SK-N-SH treated with all-trans-retinoic acid at 6 μM for 48 hours (cell line): ENCODE measurements at regions not wholly inside any gene's neighbourhood (a gene's known extent, or its start where the extent isn't known, plus 50 kb on each side); places are given as distances from the start of the nearest gene placed in this dataset.

ENCODE experiments used
- ATAC-seq: fragments of 200-7000 bp; cut with Tn5 transposase; 3 replicates; pipeline ENCODE4 v1.9.1; 2020; ENCODE audit warnings: mild to moderate bottlenecking, moderate library complexity
- ARNTL ChIP-seq: fragments of 450-650 bp; formaldehyde crosslinking; IDR thresholded peaks from 2 replicates; pipeline ENCODE4 v1.5.0; 2020; ENCODE audit warnings: low read depth, mild to moderate bottlenecking, moderate library complexity, borderline replicate concordance
- CSDC2 ChIP-seq: fragments of 250-450 bp; sonication (Bioruptor Pico); IDR thresholded peaks from 2 replicates; pipeline ENCODE4 v1.5.0; 2020; ENCODE audit warnings: mild to moderate bottlenecking, moderate library complexity
- ESRRG ChIP-seq: fragments of 250-450 bp; sonication (Bioruptor Pico); IDR thresholded peaks from 2 replicates; pipeline ENCODE4 v1.6.1; 2021; ENCODE audit warnings: mild to moderate bottlenecking
- GLIS3 ChIP-seq: fragments of 250-450 bp; sonication (Bioruptor Pico); IDR thresholded peaks from 2 replicates; pipeline ENCODE4 v1.5.0; 2020; ENCODE audit warnings: mild to moderate bottlenecking, moderate library complexity
- ISL1 ChIP-seq: fragments of 250-450 bp; sonication (Bioruptor Pico); IDR thresholded peaks from 2 replicates; pipeline ENCODE4 v2.1.2; 2022; ENCODE audit warnings: mild to moderate bottlenecking, moderate library complexity
- OSR1 ChIP-seq: fragments of 250-450 bp; sonication (Bioruptor Pico); IDR thresholded peaks from 2 replicates; pipeline ENCODE4 v1.8.0; 2022; ENCODE audit warnings: moderate library complexity, mild to moderate bottlenecking, inconsistent platforms
- PPARA ChIP-seq: fragments of 250-450 bp; sonication (Bioruptor Pico); IDR thresholded peaks from 2 replicates; pipeline ENCODE4 v1.5.0; 2020; ENCODE audit warnings: mild to moderate bottlenecking, borderline replicate concordance
- RARB ChIP-seq: fragments of 250-450 bp; sonication (Bioruptor Pico); IDR thresholded peaks from 2 replicates; pipeline ENCODE4 v1.8.0; 2021; ENCODE audit warnings: mild to moderate bottlenecking, moderate library complexity
- SNAI2 ChIP-seq: fragments of 250-450 bp; sonication (Bioruptor Pico); IDR thresholded peaks from 2 replicates; pipeline ENCODE4 v1.5.0; 2020; ENCODE audit warnings: mild to moderate bottlenecking, moderate library complexity
- TOX ChIP-seq: fragments of 250-450 bp; sonication (Bioruptor Pico); IDR thresholded peaks from 2 replicates; pipeline ENCODE4 v1.8.0; 2021; ENCODE audit warnings: mild to moderate bottlenecking, moderate library complexity, borderline replicate concordance
- ZC3H10 ChIP-seq: fragments of 250-450 bp; sonication (Bioruptor Pico); IDR thresholded peaks from 2 replicates; pipeline ENCODE4 v1.5.1; 2021; ENCODE audit warnings: mild to moderate bottlenecking, moderate library complexity
- ZFP30 ChIP-seq: fragments of 450-650 bp; formaldehyde crosslinking; IDR thresholded peaks from 2 replicates; pipeline ENCODE4 v1.5.0; 2022; ENCODE audit warnings: mild to moderate bottlenecking, moderate library complexity
- ZNF565 ChIP-seq: fragments of 450-650 bp; formaldehyde crosslinking; conservative IDR thresholded peaks from 2 replicates; pipeline ENCODE4 v1.5.0; 2020; ENCODE audit warnings: low read depth, mild to moderate bottlenecking, moderate library complexity
- ZNF8 ChIP-seq: fragments of 450-650 bp; formaldehyde crosslinking; IDR thresholded peaks from 2 replicates; pipeline ENCODE4 v1.5.0; 2020; ENCODE audit warnings: mild to moderate bottlenecking, moderate library complexity
- TF ChIP-seq, protein P1 (sequence below): fragments of 250-450 bp; sonication (Bioruptor Pico); IDR thresholded peaks from 2 replicates; pipeline ENCODE4 v1.5.1; 2020; ENCODE audit warnings: low read depth, mild to moderate bottlenecking, moderate library complexity
- TF ChIP-seq, protein P2 (sequence below): fragments of 250-450 bp; sonication (Bioruptor Pico); IDR thresholded peaks from 2 replicates; pipeline ENCODE4 v1.5.0; 2020; ENCODE audit warnings: mild to moderate bottlenecking, moderate library complexity
- TF ChIP-seq, protein P3 (sequence below): fragments of 250-450 bp; sonication (Bioruptor Pico); IDR thresholded peaks from 2 replicates; pipeline ENCODE4 v1.8.0; 2020; ENCODE audit warnings: mild to moderate bottlenecking, moderate library complexity, borderline replicate concordance
- TF ChIP-seq, protein P4 (sequence below): fragments of 250-450 bp; sonication (Bioruptor Pico); IDR thresholded peaks from 2 replicates; pipeline ENCODE4 v1.8.0; 2021; ENCODE audit warnings: low read depth, mild to moderate bottlenecking, moderate library complexity, borderline replicate concordance

DNA sequence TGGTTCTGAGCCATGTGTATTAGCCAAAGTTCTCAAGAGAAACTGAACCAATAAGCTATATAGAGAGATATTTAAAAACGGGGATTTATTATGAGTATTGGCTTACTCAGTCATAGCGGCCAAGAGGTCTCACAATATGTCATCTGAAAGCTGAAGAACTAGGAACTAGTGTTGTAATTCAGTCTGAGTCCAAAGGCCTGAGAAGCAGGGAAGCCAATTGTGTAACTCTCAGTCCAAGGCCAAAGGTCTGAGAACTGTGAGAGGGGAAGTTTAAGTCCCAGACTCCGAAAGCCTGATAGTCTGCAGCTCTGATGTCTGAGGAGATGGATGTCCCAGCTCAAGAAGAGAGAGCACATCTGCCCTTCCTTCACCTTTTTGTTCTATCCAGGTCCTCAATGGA lies 344.8 kb upstream of the USP15 start:
- no peak for ATAC-seq
- TF ChIP-seq PPARA (CRISPR knock-in tag) (no peak), ZNF8 (CRISPR knock-in tag) (no peak)

DNA sequence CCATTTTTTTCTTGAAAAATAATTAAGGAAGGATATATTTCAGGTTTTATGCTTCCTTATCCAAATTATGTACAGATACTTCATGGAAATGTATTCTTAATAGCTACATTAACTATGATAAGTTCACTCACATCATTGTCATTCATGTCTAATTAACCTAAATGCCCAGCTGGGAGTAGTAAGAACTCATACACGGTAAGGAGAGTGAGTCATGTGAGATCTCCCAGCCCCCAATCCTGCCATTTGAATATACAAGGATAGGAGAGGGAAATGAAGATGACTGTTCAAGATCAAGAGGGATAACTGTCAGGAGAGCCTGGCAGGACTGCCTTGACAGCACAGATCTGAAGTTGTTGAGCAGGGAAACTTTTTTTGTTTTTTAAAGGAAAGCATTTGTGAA lies 343.4 kb upstream of the USP15 start:
- TF ChIP-seq SNAI2 (CRISPR knock-in tag): no peak
- no peak for TF ChIP-seq CSDC2 (CRISPR knock-in tag)

DNA sequence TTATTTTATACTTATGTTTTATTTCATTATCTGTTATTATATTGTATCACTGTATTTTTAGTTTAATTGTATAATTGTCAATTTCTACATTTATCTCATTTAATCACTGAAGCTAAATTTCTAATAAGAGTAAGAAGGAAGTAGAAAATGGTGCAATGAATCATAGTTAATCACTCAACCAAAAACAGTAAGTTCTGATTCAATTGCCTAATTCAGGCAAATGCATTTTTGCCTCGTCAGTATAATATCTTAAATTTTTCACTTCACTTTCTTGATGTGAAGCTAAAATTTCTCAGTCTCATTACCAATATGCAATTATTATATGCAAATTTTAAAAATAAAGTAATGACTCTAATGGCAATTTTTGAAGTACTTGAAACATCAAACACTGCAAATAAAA lies 340.5 kb upstream of the USP15 start:
- ATAC-seq: no peak
- TF ChIP-seq ZNF8 (CRISPR knock-in tag) (no peak), ISL1 (no peak), ZNF565 (CRISPR knock-in tag) (no peak), SNAI2 (CRISPR knock-in tag) (no peak)
- TF ChIP-seq, protein P1, sequence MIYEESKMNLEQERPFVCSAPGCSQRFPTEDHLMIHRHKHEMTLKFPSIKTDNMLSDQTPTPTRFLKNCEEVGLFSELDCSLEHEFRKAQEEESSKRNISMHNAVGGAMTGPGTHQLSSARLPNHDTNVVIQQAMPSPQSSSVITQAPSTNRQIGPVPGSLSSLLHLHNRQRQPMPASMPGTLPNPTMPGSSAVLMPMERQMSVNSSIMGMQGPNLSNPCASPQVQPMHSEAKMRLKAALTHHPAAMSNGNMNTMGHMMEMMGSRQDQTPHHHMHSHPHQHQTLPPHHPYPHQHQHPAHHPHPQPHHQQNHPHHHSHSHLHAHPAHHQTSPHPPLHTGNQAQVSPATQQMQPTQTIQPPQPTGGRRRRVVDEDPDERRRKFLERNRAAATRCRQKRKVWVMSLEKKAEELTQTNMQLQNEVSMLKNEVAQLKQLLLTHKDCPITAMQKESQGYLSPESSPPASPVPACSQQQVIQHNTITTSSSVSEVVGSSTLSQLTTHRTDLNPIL (CRISPR knock-in tag): no peak

More for the DNA sequence above, 343.4 kb upstream of the USP15 start:
- ATAC-seq: no peak

DNA sequence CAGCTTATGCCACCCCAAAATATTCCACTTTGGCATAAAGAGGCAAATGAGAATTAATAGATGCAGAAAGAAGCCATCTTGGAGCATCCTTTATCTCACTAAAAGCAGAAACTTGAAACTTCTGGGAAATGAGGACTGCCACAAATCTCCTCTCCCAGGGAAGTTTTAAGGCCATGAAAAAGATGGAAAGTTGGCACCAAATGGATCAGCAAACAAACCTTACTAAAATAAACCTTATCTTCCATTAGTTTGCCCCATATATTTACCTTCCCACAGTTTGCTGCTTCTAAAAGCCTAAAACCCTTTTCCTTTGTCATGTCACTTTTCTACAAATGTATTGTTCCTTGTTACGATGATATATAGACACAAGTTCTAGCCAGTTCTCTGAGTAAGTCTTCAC lies 340.0 kb upstream of the USP15 start:
- no peak for TF ChIP-seq ESRRG
- ATAC-seq: no peak

DNA sequence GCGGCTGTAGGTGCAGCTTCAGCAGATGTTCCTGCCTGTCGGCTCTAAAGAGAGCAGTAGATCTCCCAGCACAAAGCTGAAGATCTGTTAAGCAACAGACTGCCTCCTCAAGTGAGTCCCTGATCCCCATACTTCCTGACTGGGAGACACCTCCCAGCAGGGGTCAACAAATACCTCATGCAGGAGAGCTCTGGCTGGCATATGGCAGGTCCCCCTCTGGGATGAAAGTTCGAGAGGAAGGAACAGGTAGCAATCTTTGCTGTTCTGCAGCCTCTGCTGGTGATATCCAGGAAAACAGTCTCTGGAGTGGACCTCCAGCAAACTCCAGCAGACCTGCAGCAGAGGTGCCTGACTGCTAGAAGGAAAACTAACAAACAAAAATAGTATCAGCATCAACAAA lies 337.1 kb upstream of the USP15 start:
- ATAC-seq: no peak

DNA sequence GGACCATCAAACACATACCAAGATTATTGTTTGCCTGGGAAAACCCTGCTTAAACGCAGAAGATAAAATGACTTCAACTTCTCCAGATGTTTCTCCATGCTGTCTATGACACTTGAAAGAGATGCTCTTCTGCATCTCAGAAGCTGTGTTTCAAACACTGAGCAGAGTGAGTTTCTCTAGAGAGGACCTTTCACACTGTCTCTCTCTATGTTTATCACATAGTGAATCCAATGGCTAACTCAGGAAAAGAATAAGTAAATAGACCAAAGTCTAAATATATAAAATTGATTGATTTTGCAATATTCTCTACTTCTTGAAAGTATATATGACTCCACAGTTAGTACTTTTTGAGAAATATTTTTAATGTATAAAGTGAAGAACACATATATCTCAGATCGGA lies 325.6 kb upstream of the USP15 start:
- ATAC-seq: no peak
- TF ChIP-seq ZFP30 (no peak), RARB (CRISPR knock-in tag) (no peak), TOX (no peak), SNAI2 (CRISPR knock-in tag) (no peak), ZNF565 (CRISPR knock-in tag) (no peak), GLIS3 (CRISPR knock-in tag) (no peak), ARNTL (CRISPR knock-in tag) (no peak), ZC3H10 (CRISPR knock-in tag) (no peak)
- TF ChIP-seq, protein P1 (CRISPR knock-in tag): no peak
- TF ChIP-seq, protein P2, sequence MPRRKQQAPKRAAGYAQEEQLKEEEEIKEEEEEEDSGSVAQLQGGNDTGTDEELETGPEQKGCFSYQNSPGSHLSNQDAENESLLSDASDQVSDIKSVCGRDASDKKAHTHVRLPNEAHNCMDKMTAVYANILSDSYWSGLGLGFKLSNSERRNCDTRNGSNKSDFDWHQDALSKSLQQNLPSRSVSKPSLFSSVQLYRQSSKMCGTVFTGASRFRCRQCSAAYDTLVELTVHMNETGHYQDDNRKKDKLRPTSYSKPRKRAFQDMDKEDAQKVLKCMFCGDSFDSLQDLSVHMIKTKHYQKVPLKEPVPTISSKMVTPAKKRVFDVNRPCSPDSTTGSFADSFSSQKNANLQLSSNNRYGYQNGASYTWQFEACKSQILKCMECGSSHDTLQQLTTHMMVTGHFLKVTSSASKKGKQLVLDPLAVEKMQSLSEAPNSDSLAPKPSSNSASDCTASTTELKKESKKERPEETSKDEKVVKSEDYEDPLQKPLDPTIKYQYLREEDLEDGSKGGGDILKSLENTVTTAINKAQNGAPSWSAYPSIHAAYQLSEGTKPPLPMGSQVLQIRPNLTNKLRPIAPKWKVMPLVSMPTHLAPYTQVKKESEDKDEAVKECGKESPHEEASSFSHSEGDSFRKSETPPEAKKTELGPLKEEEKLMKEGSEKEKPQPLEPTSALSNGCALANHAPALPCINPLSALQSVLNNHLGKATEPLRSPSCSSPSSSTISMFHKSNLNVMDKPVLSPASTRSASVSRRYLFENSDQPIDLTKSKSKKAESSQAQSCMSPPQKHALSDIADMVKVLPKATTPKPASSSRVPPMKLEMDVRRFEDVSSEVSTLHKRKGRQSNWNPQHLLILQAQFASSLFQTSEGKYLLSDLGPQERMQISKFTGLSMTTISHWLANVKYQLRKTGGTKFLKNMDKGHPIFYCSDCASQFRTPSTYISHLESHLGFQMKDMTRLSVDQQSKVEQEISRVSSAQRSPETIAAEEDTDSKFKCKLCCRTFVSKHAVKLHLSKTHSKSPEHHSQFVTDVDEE (CRISPR knock-in tag): no peak
- TF ChIP-seq, protein P3, sequence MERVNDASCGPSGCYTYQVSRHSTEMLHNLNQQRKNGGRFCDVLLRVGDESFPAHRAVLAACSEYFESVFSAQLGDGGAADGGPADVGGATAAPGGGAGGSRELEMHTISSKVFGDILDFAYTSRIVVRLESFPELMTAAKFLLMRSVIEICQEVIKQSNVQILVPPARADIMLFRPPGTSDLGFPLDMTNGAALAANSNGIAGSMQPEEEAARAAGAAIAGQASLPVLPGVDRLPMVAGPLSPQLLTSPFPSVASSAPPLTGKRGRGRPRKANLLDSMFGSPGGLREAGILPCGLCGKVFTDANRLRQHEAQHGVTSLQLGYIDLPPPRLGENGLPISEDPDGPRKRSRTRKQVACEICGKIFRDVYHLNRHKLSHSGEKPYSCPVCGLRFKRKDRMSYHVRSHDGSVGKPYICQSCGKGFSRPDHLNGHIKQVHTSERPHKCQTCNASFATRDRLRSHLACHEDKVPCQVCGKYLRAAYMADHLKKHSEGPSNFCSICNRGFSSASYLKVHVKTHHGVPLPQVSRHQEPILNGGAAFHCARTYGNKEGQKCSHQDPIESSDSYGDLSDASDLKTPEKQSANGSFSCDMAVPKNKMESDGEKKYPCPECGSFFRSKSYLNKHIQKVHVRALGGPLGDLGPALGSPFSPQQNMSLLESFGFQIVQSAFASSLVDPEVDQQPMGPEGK (CRISPR knock-in tag): no peak

More for the DNA sequence above, 337.1 kb upstream of the USP15 start:
- TF ChIP-seq, protein P3 (CRISPR knock-in tag): no peak
- TF ChIP-seq, protein P1 (CRISPR knock-in tag): no peak
- TF ChIP-seq OSR1 (CRISPR knock-in tag) (no peak), RARB (CRISPR knock-in tag) (no peak), PPARA (CRISPR knock-in tag) (no peak), ISL1 (no peak), ESRRG (no peak), ZNF8 (CRISPR knock-in tag) (no peak)
- TF ChIP-seq, protein P4, sequence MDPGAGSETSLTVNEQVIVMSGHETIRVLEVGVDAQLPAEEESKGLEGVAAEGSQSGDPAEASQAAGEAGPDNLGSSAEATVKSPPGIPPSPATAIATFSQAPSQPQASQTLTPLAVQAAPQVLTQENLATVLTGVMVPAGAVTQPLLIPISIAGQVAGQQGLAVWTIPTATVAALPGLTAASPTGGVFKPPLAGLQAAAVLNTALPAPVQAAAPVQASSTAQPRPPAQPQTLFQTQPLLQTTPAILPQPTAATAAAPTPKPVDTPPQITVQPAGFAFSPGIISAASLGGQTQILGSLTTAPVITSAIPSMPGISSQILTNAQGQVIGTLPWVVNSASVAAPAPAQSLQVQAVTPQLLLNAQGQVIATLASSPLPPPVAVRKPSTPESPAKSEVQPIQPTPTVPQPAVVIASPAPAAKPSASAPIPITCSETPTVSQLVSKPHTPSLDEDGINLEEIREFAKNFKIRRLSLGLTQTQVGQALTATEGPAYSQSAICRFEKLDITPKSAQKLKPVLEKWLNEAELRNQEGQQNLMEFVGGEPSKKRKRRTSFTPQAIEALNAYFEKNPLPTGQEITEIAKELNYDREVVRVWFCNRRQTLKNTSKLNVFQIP (CRISPR knock-in tag): no peak
